ENCODE measurements at regions not wholly inside any gene's neighbourhood (a gene's known extent, or its start where the extent isn't known, plus 50 kb on each side); places are given as distances from the start of the nearest gene placed in this dataset.

GRCh38 chr1:192729500-192729899 lies 79.3 kb upstream of the RGS2 start:
- Histone ChIP-seq H3K27ac (ENCODE audit: low read depth, low read length, poor library complexity, severe bottlenecking) (no peak overlapping the region), H3K9me3 (ENCODE audit: low read depth, low read length, poor library complexity, severe bottlenecking) (no peaks in the 10 kb centered on the region), H3K36me3 (ENCODE audit: insufficient read depth, low read length, poor library complexity, severe bottlenecking) (no peaks in the 10 kb centered on the region), H3K4me1 (ENCODE audit: insufficient read depth, low read length, poor library complexity, severe bottlenecking) (peaks cover 21% of the 10 kb centered on the region), H3K4me3 (ENCODE audit: low read depth, low read length, poor library complexity, severe bottlenecking) (no peak overlapping the region), H3K27me3 (replicated peaks; ENCODE audit: insufficient read depth, low read depth, low read length, poor library complexity) (no peaks in the 10 kb centered on the region)
- POLR2A ChIA-PET (ENCODE audit: low non-redundant PET): interaction anchor here (0.6 kb wide), 1 partner anchor 28 kb away, joined by 3 read pairs; no protein-coding TSS in a partner anchor
- no TSS peak for BruUV-seq (replicated peaks)
- intact Hi-C loops (cut with micrococcal nuclease; ENCODE audit: unreplicated experiment): no loop called here
- no peak for DNase-seq (ENCODE audit: low spot score)
- TF ChIP-seq, protein P1, sequence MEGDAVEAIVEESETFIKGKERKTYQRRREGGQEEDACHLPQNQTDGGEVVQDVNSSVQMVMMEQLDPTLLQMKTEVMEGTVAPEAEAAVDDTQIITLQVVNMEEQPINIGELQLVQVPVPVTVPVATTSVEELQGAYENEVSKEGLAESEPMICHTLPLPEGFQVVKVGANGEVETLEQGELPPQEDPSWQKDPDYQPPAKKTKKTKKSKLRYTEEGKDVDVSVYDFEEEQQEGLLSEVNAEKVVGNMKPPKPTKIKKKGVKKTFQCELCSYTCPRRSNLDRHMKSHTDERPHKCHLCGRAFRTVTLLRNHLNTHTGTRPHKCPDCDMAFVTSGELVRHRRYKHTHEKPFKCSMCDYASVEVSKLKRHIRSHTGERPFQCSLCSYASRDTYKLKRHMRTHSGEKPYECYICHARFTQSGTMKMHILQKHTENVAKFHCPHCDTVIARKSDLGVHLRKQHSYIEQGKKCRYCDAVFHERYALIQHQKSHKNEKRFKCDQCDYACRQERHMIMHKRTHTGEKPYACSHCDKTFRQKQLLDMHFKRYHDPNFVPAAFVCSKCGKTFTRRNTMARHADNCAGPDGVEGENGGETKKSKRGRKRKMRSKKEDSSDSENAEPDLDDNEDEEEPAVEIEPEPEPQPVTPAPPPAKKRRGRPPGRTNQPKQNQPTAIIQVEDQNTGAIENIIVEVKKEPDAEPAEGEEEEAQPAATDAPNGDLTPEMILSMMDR (conservative IDR thresholded peaks at IDR 0.05; ENCODE audit: low read depth, low read length): no peak
- no peak for TF ChIP-seq EZH2 (IDR thresholded peaks at IDR 0.05; ENCODE audit: borderline replicate concordance, low read depth, low read length, poor library complexity, severe bottlenecking)
- CTCF ChIA-PET: interaction anchor here (0.7 kb wide), 1 partner anchor 23 kb away, joined by 3 read pairs; no protein-coding TSS in a partner anchor

- TF ChIP-seq, protein P1 (conservative IDR thresholded peaks at IDR 0.05; ENCODE audit: low read depth, low read length): no peak
- TF ChIP-seq EZH2 (IDR thresholded peaks at IDR 0.05; ENCODE audit: borderline replicate concordance, low read depth, low read length, poor library complexity, severe bottlenecking): no peak
- intact Hi-C loops (cut with micrococcal nuclease; ENCODE audit: unreplicated experiment): no loop called here
- ChIA-PET POLR2A (ENCODE audit: low non-redundant PET) (interaction anchor here (0.6 kb wide), 1 partner anchor 29 kb away, joined by 3 read pairs; no protein-coding TSS in a partner anchor), CTCF (no interaction called here)
- peaks cover 15% of the 10 kb centered on the region for H3K4me1 ChIP-seq (ENCODE audit: insufficient read depth, low read length, poor library complexity, severe bottlenecking)
- no peaks in the 10 kb centered on the region for H3K27me3 ChIP-seq (replicated peaks; ENCODE audit: insufficient read depth, low read depth, low read length, poor library complexity)
- H3K4me3 ChIP-seq (ENCODE audit: low read depth, low read length, poor library complexity, severe bottlenecking): no peak overlapping the region
- no TSS peak for BruUV-seq (replicated peaks)
- no peaks in the 10 kb centered on the region for H3K36me3 ChIP-seq (ENCODE audit: insufficient read depth, low read length, poor library complexity, severe bottlenecking)
- peak; percentile 30 for DNase-seq (ENCODE audit: low spot score)
- no peak overlapping the region for H3K27ac ChIP-seq (ENCODE audit: low read depth, low read length, poor library complexity, severe bottlenecking)
- no peaks in the 10 kb centered on the region for H3K9me3 ChIP-seq (ENCODE audit: low read depth, low read length, poor library complexity, severe bottlenecking)
These were observed 78.6 kb upstream of the RGS2 start for GRCh38 chr1:192730198-192730597.

GRCh38 chr1:192732787-192733186 lies 76.1 kb upstream of the RGS2 start:
- no peaks in the 10 kb centered on the region for H3K36me3 ChIP-seq (ENCODE audit: insufficient read depth, low read length, poor library complexity, severe bottlenecking)
- no peaks in the 10 kb centered on the region for H3K27me3 ChIP-seq (replicated peaks; ENCODE audit: insufficient read depth, low read depth, low read length, poor library complexity)
- ChIA-PET CTCF (no interaction called here), POLR2A (ENCODE audit: low non-redundant PET) (no interaction called here)
- TF ChIP-seq EZH2 (IDR thresholded peaks at IDR 0.05; ENCODE audit: borderline replicate concordance, low read depth, low read length, poor library complexity, severe bottlenecking): no peak
- TF ChIP-seq, protein P1 (conservative IDR thresholded peaks at IDR 0.05; ENCODE audit: low read depth, low read length): peak; percentile 34; the same call in 1 of the 2 replicates
- H3K4me3 ChIP-seq (ENCODE audit: low read depth, low read length, poor library complexity, severe bottlenecking): no peak overlapping the region
- peak; percentile 40 for DNase-seq (ENCODE audit: low spot score)
- intact Hi-C loops (cut with micrococcal nuclease; ENCODE audit: unreplicated experiment): no loop called here
- no peaks in the 10 kb centered on the region for H3K9me3 ChIP-seq (ENCODE audit: low read depth, low read length, poor library complexity, severe bottlenecking)
- no peak overlapping the region for H3K27ac ChIP-seq (ENCODE audit: low read depth, low read length, poor library complexity, severe bottlenecking)
- BruUV-seq (replicated peaks): no TSS peak
- peaks cover 15% of the 10 kb centered on the region for H3K4me1 ChIP-seq (ENCODE audit: insufficient read depth, low read length, poor library complexity, severe bottlenecking)

Measured in A673 (cell line).